SJCRH30 (cell line): ENCODE measurements at regions not wholly inside any gene's neighbourhood (a gene's known extent, or its start where the extent isn't known, plus 50 kb on each side); places are given as distances from the start of the nearest gene placed in this dataset.

Source experiments
- DNase-seq, 2 experiments: peaks; one replicate each; pipeline ENCODE4 v3.0.0-alpha.2; 2015 to 2020
- H3K27ac ChIP-seq: fragments of 250-450 bp; sonication (Bioruptor Pico); 2 replicates; pipeline ENCODE4 v1.5.1; 2020; ENCODE audit warnings: mild to moderate bottlenecking, moderate library complexity
- H3K27me3 ChIP-seq: fragments of 250-450 bp; sonication (Bioruptor Pico); 2 replicates; pipeline ENCODE4 v1.5.1; 2020; ENCODE audit warnings: mild to moderate bottlenecking, moderate library complexity
- H3K36me3 ChIP-seq: fragments of 250-450 bp; sonication (Bioruptor Pico); 2 replicates; pipeline ENCODE4 v1.5.1; 2020; ENCODE audit warnings: mild to moderate bottlenecking, moderate library complexity
- H3K4me1 ChIP-seq: fragments of 250-450 bp; sonication (Bioruptor Pico); 2 replicates; pipeline ENCODE4 v1.5.1; 2020; ENCODE audit warnings: mild to moderate bottlenecking, moderate library complexity
- H3K4me3 ChIP-seq: fragments of 250-450 bp; sonication (Bioruptor Pico); 2 replicates; pipeline ENCODE4 v1.5.1; 2020; ENCODE audit warnings: mild to moderate bottlenecking, moderate library complexity
- H3K9me3 ChIP-seq: fragments of 250-450 bp; sonication (Bioruptor Pico); replicated peaks from 2 replicates; pipeline ENCODE4 v1.5.1; 2020; ENCODE audit warnings: mild to moderate bottlenecking, moderate library complexity

- Histone ChIP-seq H3K4me1 (no peaks in the 10 kb centered on the region), H3K27me3 (no peaks in the 10 kb centered on the region), H3K27ac (no peak overlapping the region), H3K9me3 (no peaks in the 10 kb centered on the region), H3K36me3 (no peaks in the 10 kb centered on the region), H3K4me3 (no peak overlapping the region)
- DNase-seq, result peak in 1 of 2 experiments; percentile 28
Measured at GRCh38 chrX:40420899-40421729, 159.7 kb upstream of the ATP6AP2 start.

GRCh38 chrX:40418813-40419195 is 162.0 kb upstream of the ATP6AP2 start:
- Histone ChIP-seq H3K4me1 (no peaks in the 10 kb centered on the region), H3K9me3 (no peaks in the 10 kb centered on the region), H3K27me3 (no peaks in the 10 kb centered on the region), H3K4me3 (no peak overlapping the region), H3K27ac (no peak overlapping the region), H3K36me3 (no peaks in the 10 kb centered on the region)
- no peak for DNase-seq

- no peak for DNase-seq
Measured at GRCh38 chrX:40418146-40418812, 162.5 kb upstream of the ATP6AP2 start.

GRCh38 chrX:40415675-40416074 is 165.1 kb upstream of the ATP6AP2 start:
- Histone ChIP-seq H3K27ac (no peak overlapping the region), H3K27me3 (no peaks in the 10 kb centered on the region), H3K36me3 (no peaks in the 10 kb centered on the region), H3K4me3 (no peak overlapping the region), H3K9me3 (no peaks in the 10 kb centered on the region), H3K4me1 (no peaks in the 10 kb centered on the region)
- DNase-seq, result peak in 1 of 2 experiments; percentile 18

More at GRCh38 chrX:40418146-40418812, 162.5 kb upstream of the ATP6AP2 start:
- Histone ChIP-seq H3K4me3 (no peak overlapping the region), H3K27me3 (no peaks in the 10 kb centered on the region), H3K4me1 (no peaks in the 10 kb centered on the region), H3K9me3 (no peaks in the 10 kb centered on the region), H3K36me3 (no peaks in the 10 kb centered on the region), H3K27ac (no peak overlapping the region)

GRCh38 chrX:40414335-40414734 is 166.4 kb upstream of the ATP6AP2 start:
- no peaks in the 10 kb centered on the region for H3K27me3 ChIP-seq
- H3K27ac ChIP-seq, result no peak overlapping the region
- no peaks in the 10 kb centered on the region for H3K9me3 ChIP-seq
- no peaks in the 10 kb centered on the region for H3K36me3 ChIP-seq
- DNase-seq, result no peak
- no peak overlapping the region for H3K4me3 ChIP-seq
- no peaks in the 10 kb centered on the region for H3K4me1 ChIP-seq

GRCh38 chrX:40411340-40412111 is 169.2 kb upstream of the ATP6AP2 start:
- Histone ChIP-seq H3K4me3 (no peak overlapping the region), H3K27me3 (no peaks in the 10 kb centered on the region), H3K9me3 (no peaks in the 10 kb centered on the region), H3K4me1 (no peaks in the 10 kb centered on the region), H3K36me3 (no peaks in the 10 kb centered on the region), H3K27ac (no peak overlapping the region)
- DNase-seq, result no peak

GRCh38 chrX:40410859-40411258 is 169.9 kb upstream of the ATP6AP2 start:
- Histone ChIP-seq H3K36me3 (no peaks in the 10 kb centered on the region), H3K9me3 (no peaks in the 10 kb centered on the region), H3K27me3 (no peaks in the 10 kb centered on the region), H3K27ac (no peak overlapping the region), H3K4me3 (no peak overlapping the region), H3K4me1 (no peaks in the 10 kb centered on the region)
- DNase-seq, result no peak

- H3K4me1 ChIP-seq, result no peaks in the 10 kb centered on the region
- no peaks in the 10 kb centered on the region for H3K36me3 ChIP-seq
- H3K4me3 ChIP-seq, result no peak overlapping the region
- H3K27me3 ChIP-seq, result no peaks in the 10 kb centered on the region
- no peak overlapping the region for H3K27ac ChIP-seq
- DNase-seq, result peak in 1 of 2 experiments; percentile 35
- H3K9me3 ChIP-seq, result no peaks in the 10 kb centered on the region
Measured at GRCh38 chrX:40406330-40406859, 174.4 kb upstream of the ATP6AP2 start.

- DNase-seq, result no peak
- no peaks in the 10 kb centered on the region for H3K4me1 ChIP-seq
- no peak overlapping the region for H3K27ac ChIP-seq
- H3K36me3 ChIP-seq, result no peaks in the 10 kb centered on the region
- H3K27me3 ChIP-seq, result no peaks in the 10 kb centered on the region
- no peaks in the 10 kb centered on the region for H3K9me3 ChIP-seq
- H3K4me3 ChIP-seq, result no peak overlapping the region
Measured at GRCh38 chrX:40405399-40405798, 175.4 kb upstream of the ATP6AP2 start.

- H3K4me1 ChIP-seq, result no peaks in the 10 kb centered on the region
- no peaks in the 10 kb centered on the region for H3K36me3 ChIP-seq
- no peak for DNase-seq
- no peaks in the 10 kb centered on the region for H3K27me3 ChIP-seq
- no peaks in the 10 kb centered on the region for H3K9me3 ChIP-seq
- no peak overlapping the region for H3K27ac ChIP-seq
- no peak overlapping the region for H3K4me3 ChIP-seq
Measured at GRCh38 chrX:40403757-40404156, 177.0 kb upstream of the ATP6AP2 start.

GRCh38 chrX:40402831-40403533 is 177.8 kb upstream of the ATP6AP2 start:
- Histone ChIP-seq H3K4me1 (no peaks in the 10 kb centered on the region), H3K27me3 (no peaks in the 10 kb centered on the region), H3K27ac (no peak overlapping the region; the same call in 1 of the 2 replicates), H3K36me3 (no peaks in the 10 kb centered on the region), H3K9me3 (no peaks in the 10 kb centered on the region), H3K4me3 (no peak overlapping the region; the same call in 1 of the 2 replicates)
- peak; percentile 28 to 35 for DNase-seq

GRCh38 chrX:40395102-40395501 is 185.7 kb upstream of the ATP6AP2 start:
- no peak for DNase-seq
- H3K4me3 ChIP-seq, result no peak overlapping the region
- H3K4me1 ChIP-seq, result no peaks in the 10 kb centered on the region
- no peaks in the 10 kb centered on the region for H3K27me3 ChIP-seq
- H3K36me3 ChIP-seq, result no peaks in the 10 kb centered on the region
- no peak overlapping the region for H3K27ac ChIP-seq
- H3K9me3 ChIP-seq, result no peaks in the 10 kb centered on the region

GRCh38 chrX:40394302-40394701 is 186.5 kb upstream of the ATP6AP2 start:
- Histone ChIP-seq H3K4me3 (no peak overlapping the region), H3K27ac (no peak overlapping the region), H3K27me3 (no peaks in the 10 kb centered on the region), H3K4me1 (no peaks in the 10 kb centered on the region), H3K36me3 (no peaks in the 10 kb centered on the region), H3K9me3 (no peaks in the 10 kb centered on the region)
- no peak for DNase-seq

GRCh38 chrX:40392599-40392998 is 188.2 kb upstream of the ATP6AP2 start:
- Histone ChIP-seq H3K4me1 (no peaks in the 10 kb centered on the region), H3K27ac (no peak overlapping the region), H3K4me3 (no peak overlapping the region), H3K36me3 (no peaks in the 10 kb centered on the region), H3K9me3 (no peaks in the 10 kb centered on the region), H3K27me3 (no peaks in the 10 kb centered on the region)
- DNase-seq, result no peak
